Left ventricle myocardium superior (tissue), 1 donor: ENCODE measurements at regions not wholly inside any gene's neighbourhood (a gene's known extent, or its start where the extent isn't known, plus 50 kb on each side); places are given as distances from the start of the nearest gene placed in this dataset.

Experiments used
- ATAC-seq: fragments of 200-7000 bp; cut with Tn5 transposase; one replicate; pipeline ENCODE4 v1.9.1; 2020; ENCODE audit warnings: mild to moderate bottlenecking, moderate library complexity
- DNase-seq: peaks from one replicate; pipeline ENCODE4 v3.0.0-alpha.2; 2020
- intact Hi-C: fragments of 100-400 bp; cut with micrococcal nuclease; formaldehyde crosslinking; loops from one replicate; pipeline ENCODE4 v1.11.0; 2022
- donor health status: DM: no; HTN: yes; CAD: no; lungs with severe emphysema.

DNA sequence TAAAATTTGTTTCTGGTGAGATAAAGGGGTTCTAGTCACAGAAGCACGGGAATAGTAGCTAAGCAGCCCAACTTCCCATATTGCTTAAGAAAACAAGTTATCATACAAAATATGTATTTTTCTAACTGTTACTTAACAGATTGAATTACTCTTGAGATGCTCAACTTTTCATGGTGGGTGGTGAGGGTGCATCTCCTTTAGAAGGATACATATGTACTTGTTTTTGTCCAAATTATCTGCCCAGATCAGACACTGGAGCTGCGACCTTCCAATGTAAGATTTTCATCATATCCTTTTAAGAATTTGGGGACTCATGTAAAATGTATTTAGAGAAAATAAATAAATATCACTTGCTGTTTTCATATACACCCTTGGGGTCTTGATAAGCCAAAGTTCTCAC, 252.2 kb upstream of the SOX2 start:
- intact Hi-C loops, result no loop called here
- ATAC-seq, result no peak

DNA sequence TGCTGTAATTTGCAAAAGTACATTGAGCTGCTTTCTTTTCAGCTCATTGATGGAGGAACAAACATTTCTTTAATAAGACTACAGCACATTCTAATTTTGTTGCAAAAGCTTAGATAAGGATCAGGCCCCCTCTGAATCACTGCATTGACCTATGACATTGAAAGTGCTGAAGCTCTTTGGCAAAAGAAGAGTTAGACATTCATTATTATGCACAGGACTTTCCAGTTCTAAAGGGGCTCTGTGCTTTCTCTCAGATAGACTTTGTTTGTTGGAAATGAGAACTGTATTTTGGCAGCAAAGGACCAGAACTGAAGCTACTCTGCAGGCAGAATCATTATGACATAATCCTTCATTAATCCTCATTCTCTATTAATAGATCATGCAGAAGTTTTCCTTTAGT, 252.9 kb upstream of the SOX2 start:
- DNase-seq (no peak), ATAC-seq (no peak)
- intact Hi-C loops, result no loop called here

More for the DNA sequence above, 252.2 kb upstream of the SOX2 start:
- no peak for DNase-seq

DNA sequence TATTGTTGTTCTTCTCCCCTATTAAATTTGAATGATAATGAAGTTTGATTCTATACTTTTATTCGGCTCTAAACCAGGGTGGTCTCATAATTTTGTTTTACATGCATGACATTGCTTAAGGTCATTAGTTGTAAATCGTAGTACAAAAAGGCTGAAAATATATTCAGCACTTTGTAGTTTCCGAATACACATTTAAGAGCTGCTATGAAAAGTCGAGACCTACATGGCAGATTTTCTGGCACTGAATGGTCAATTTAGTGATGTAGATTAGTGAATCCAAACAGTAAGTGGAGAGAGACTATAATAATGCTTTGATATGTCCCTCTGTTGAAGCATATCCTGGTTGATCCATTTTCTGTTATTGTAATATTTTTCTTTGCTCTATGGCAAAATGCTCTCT, 254.0 kb upstream of the SOX2 start:
- DNase-seq (no peak), ATAC-seq (no peak)
- intact Hi-C loops, result no loop called here

DNA sequence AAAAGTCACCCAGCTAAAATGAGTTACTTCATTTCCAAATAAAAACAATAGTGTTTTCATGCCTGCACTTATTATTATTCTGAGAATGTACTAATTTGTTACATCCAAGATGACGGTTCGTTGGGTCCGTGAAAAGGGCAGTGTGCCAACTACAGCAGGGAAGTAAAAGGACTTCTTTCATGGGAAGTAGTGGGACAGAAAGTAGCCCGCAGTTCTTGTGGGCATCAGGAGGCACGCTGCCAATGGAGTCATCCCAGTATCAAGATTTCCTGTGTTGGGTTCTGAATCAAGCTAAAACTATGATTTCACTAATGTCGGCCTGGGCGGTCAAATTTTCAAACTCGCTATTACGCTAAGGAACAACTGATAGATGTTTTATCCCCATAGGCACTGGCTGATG, 254.5 kb upstream of the SOX2 start:
- ATAC-seq (no peak), DNase-seq (peak; percentile 26)
- intact Hi-C loops, result no loop called here

DNA sequence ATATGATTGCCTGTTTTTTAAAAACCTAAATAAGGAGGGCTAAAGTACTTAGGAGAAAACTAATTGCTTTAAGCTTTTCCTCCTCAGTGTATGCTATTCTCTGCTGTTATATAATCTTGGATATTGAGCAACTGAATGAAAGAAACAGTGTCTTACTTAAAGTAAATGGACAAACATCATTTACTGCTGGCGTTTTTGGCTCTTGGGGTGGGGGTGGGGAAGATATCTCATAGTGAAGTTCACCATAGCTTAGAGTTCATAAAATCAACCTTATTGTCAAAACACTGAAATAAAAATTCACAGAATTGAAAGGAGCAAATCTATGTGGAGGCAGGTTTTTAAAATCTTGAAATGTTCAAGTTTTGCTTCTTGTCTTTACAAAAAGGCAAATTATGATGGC, 256.4 kb upstream of the SOX2 start:
- no peak for ATAC-seq
- DNase-seq, result no peak
- intact Hi-C loops, result no loop called here

DNA sequence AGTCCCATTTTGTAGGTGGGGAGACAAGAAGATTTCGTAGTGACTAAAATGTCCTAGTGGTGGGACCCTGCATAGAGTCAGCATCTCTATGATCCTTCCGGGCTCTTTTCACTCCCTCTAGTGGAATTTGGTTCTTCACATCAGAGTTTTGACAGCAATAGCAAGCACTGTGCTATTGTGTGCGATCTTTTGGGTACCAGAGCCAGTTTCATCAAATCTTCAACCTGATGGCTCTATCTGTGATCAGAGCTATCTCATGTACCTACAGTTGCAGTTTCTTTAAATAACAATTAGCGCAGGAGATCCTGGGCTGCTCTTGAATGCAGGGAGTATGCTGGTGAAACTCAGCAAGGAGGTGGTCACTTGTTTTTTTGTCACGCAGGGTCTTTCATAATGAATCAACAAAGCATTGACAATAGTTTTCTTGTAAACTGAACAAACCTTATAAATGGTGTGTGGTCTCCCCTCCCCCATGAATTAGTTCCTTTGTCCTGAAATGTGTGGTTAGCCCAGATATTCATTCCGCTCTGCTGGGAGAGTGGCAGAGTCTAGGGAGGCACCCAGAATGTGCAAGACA, 257.2 kb upstream of the SOX2 start:
- intact Hi-C loops, result no loop called here
- no peak for ATAC-seq

DNA sequence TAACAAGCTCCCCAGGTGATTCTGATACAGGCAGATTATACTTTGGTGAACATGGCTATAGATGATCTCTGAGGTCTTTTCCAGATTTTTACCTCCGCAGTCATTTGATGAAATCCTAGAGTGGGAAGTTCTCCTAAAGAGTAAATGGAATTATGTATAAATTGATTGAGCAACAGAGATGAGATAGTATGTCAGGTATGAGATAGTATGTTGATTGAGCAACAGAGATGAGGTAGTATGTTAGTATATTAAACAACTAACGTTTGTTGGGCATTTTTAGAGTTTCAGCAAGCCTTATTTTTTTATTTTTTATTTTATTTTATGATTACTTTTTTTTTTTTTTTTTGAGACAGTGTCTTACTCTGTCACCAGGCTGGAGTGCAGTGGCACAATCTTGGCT, 265.0 kb upstream of the SOX2 start:
- intact Hi-C loops, result no loop called here
- ATAC-seq (no peak), DNase-seq (no peak)

More for the DNA sequence above, 257.2 kb upstream of the SOX2 start:
- DNase-seq, result no peak

DNA sequence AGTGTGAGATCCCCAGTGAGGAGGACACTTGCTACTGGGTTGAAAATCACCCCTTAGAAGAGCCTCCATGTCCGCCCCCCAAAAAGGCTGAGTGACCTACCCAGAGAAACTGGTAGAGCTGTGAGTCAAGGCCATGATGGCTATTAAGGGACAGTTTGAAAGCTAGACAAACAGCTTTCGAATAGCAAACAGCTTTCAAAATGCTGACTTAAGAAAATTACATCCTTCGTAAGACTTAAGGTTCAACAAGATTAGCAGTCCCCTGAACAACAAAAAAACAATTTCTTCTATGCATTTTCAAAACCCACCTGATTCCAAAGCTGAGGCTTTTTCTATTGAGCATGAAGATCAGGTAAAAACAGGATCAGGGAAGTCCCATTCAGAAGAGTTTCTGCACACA, 269.7 kb upstream of the SOX2 start:
- no peak for DNase-seq
- no peak for ATAC-seq
- intact Hi-C loops, result no loop called here

DNA sequence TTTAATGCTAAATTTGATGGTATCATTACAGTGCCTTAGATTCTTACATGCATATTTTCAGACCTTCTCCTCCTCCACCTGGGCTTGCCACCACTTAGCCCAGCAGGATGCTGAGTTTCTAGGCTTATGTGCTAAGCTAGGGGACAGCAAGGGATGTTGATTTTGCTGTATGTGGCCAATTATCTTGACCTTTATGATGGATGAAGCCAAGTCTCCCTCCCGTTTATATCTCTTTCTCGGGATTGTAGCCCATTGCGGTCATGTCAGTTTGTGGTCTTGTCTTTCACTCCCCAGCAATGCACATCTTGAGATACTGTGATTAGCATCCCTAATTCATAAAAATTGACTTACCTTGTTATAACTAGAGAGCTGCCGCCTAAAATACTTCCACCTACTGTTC, 278.7 kb upstream of the SOX2 start:
- DNase-seq (no peak), ATAC-seq (no peak)

DNA sequence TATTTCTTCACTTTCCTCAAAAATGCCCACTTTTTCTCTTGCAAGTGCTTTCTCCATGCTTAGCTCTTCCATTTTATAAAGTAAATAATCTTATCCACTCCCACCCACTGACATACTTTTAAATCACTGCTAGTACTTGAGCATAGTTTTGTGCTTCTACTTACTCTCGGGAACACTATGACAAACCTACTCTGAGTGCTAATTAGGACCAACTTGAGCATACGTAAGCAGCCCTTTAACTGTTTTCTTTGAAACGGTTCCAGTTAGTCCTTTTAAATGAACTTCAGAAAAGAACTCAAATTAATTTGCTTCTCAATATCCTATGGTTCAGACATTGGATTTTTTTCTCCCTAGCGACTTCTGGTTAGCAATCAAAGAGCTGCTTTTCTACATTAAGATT, 280.0 kb upstream of the SOX2 start:
- intact Hi-C loops, result no loop called here
- DNase-seq, result no peak
- ATAC-seq, result no peak

More for the DNA sequence above, 278.7 kb upstream of the SOX2 start:
- intact Hi-C loops, result no loop called here

DNA sequence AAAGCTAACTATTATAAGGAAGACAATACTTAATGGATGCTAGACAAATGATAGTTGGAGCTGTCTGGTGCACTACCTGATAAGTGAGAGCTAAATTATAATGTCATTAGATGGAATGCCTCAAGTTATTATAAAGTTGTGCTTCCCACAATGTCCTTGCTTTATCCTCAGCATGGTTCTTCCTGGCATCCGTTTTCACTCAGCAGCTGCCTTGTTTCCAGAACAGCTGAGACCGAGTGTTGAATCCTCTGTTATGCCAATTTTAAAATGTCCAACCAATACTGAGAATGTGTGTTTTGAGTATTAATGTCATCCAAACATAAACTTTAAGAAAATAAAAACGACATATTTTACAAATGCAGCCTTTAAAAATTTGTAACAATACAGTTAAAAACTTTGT, 286.7 kb upstream of the SOX2 start:
- DNase-seq (no peak), ATAC-seq (no peak)
- intact Hi-C loops, result no loop called here

DNA sequence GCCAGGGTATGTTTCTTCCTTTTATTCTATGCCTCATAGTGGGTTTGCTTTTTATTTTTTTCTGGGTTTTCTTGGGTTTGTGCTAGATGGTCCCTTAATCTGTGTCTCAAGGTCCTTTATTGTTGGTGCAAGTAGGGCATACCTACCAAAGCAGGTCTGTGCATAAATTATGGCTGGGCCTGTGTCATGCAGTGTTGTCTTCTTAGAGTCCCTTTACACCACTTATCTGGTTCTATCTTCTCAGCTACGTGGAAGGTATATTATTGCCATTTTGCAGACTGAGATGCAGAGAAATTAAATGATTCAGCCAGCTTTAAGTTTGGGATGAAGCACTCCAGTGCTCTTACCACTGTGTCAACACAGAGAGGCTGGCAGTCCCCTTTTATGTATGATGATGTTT, 293.5 kb upstream of the SOX2 start:
- intact Hi-C loops, result no loop called here
- ATAC-seq, result no peak
- DNase-seq, result no peak

DNA sequence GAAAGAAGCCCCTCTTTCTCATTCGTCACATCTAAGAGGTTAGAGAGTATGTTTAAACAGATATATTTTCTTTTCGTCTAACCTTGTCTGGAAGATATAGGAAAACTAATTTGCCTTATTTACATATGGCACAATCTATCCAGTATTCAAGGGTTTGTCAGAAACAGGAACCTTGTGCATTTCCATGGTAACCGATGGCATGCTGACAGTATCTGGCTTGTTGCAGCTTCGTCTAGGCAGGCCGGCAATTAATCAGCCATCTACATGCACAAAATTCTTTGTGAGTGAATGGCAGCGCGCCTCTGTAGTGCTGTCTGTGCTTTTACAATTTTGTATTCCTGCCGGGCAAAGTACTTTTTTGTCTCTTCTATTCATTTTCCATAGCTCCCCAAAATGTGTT, 294.0 kb upstream of the SOX2 start:
- ATAC-seq, result no peak

DNA sequence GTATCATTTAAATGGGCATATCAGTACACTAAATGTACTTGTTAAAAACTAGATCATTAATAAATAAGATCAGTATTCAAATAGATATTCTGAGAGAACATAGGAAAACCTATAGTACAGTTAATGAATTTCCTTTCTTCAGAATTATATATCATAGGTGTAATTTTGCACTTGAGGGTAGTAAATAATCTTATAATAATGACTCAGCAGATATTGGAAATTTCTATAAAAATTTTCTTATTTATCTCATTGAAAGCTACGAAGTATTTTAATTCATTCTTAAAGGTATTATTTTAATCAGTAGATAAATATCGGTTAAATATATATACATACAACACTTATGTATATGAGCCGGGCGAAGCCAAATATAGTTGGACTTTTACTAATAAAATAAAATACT, 300.9 kb upstream of the SOX2 start:
- ATAC-seq (no peak), DNase-seq (no peak)
- intact Hi-C loops, result no loop called here

More for the DNA sequence above, 294.0 kb upstream of the SOX2 start:
- intact Hi-C loops, result no loop called here
- DNase-seq, result no peak

DNA sequence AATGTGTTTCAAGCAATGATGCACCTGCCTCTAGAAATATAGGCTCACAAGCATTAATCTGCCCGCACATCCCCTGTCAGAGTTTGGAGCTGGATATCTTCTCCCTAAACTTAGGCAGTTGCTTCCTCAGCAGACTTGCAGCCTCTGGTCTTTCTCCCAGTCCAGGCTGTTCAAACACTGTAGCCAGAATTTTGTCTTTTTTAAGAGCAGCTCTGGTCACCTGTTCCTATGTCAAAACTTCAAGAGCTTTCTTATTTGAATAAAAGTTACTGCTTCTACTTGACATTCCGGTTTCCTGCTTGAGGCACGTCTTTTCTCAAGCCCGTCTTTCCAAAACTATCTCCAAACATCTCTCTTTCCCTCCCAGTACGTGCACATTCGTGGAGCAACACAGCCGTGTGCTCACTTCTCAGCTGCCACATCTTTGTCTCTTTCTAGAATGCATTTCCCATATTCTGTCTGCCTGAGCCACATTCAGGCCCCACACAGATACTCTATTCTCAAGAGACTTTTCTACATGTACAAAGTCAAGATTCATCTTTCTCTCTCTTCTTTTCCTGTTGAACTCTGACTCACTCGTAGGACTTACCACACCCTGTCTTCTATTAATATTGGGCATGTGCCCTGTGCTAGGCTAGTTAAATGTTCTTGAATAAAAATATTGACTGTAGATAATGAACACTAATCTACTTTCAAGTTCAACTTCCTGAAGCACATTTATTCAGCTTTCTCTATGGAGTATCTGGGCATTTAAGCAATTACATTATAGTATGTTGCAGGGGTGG, 307.7 kb upstream of the SOX2 start:
- intact Hi-C loops, result no loop called here
- ATAC-seq, result no peak
- no peak for DNase-seq

DNA sequence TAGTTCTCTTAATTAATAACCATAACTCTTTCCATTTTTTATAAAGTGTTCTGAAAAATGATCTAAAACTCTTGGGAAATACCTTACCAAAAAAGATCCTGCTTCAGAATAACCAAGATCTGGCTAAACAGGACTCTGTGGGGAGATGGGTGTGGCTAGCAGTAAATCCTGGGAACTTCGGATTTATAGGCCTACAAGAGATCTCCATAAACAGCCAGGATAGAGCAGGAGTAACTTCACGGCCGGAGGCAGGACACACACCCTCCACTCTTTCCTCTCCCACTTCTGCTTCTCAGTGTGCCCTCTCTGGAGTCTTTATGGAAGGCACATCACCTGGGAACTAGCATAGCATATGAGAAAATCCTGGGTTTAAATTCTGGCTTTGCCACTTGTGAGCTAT, 309.4 kb upstream of the SOX2 start:
- intact Hi-C loops, result no loop called here
- ATAC-seq (no peak), DNase-seq (no peak)

DNA sequence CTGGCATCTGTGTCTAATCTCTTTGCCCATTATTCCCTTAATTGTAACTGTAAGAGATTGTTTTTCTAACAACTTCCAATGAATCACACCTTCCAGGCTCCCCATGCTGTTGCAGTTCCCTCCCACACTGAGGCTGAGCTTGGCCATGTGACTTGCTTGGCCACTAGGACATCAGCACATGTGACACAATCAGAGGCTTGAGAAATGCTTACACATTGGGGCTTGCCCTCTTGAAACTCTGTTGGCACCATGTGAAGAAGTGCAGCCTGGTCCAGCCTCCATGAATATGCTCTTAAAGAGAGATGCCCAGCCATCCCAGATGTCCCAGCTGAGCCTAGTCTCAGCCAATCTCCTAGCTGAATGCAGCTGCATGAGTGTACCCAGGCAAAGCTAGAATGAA, 326.8 kb upstream of the SOX2 start:
- intact Hi-C loops, result no loop called here
- no peak for DNase-seq
- ATAC-seq, result no peak

DNA sequence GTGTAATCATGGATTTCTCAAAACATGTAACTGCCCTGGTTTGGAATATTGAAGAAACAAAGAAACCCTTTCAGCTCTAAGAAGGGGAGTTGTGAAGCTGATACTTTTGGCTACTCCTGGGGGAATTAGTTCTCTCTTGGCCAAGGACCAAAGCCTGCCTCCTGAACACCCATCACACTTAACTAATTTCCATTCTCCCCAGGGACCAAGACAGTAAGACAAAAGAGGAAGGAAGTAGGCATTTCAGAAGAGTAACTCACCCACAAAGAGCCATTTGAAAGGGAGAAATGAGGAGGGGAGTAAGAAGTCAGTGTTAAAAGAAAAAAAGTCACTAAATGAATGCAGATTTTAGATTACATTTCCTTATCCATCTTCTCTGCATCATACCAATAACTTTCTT, 328.0 kb upstream of the SOX2 start:
- DNase-seq, result no peak
- intact Hi-C loops, result no loop called here
- ATAC-seq, result no peak

DNA sequence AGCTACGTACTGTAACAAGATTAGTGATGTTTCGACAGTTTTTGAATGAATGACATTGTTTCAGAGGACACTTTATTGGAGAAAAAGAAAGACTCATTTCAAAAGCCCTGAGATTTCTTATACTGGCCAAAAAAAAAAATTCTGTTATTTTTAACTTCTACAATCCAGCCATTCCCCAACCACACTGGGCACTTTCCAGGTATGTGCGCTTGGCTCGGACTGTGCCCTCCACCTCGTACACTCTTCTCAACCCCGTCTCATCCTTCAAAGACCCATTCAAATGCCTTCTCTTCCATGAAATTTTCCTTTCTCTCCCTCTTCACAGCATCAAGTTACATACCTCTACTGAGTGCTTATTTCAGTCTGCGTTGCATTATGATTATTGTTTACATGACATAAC, 328.5 kb upstream of the SOX2 start:
- DNase-seq (no peak), ATAC-seq (no peak)
- intact Hi-C loops, result no loop called here

DNA sequence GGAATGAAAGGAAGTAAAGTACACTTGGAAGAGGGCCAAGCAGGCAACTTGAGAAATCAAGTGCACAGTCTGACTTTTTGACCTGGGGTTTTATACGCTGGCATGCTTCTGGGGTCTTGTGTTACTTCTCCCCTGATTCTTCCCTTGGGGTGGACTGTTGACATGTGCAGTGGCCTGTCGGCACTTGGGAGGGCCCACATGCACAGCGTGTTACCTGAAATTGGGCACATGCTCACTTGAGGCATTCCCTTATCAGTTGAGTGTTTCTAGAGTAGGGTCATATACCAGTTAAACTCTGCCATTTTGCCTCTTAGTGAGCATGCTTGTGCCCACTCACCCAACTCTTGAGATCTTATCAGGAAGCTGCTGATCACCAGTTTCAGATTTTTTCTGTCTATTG, 329.1 kb upstream of the SOX2 start:
- no peak for DNase-seq
- intact Hi-C loops, result no loop called here

DNA sequence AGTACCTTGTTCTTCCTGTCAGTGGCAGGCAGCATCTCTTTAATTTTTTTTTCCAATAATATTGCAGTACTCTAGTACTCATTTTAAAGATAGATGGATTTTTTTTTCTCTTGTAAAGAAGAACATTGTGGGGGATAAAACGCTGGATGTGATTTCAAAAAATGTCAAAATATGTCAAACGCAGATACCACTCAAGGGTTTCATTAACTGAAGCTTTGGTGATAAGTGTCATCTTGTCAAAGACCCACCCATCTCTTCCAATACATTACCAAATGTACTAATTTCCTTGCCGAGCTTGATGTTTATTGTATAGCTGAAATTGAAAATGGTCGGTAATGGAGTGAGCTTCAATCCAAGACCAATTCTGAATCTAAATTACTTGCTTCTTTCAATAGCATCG, 332.4 kb upstream of the SOX2 start:
- DNase-seq (no peak), ATAC-seq (no peak)
- intact Hi-C loops, result no loop called here

More for the DNA sequence above, 329.1 kb upstream of the SOX2 start:
- no peak for ATAC-seq
